H1 (cell line): ENCODE measurements at regions not wholly inside any gene's neighbourhood (a gene's known extent, or its start where the extent isn't known, plus 50 kb on each side); places are given as distances from the start of the nearest gene placed in this dataset.

Experiments used
- CTCF ChIA-PET: fragments of 300-600 bp; sonication (Branson Sonifier 250); formaldehyde crosslinking; loops from one replicate; lab custom pipeline; 2021; ENCODE audit not compliant: partially characterized antibody; lab: Charles Lee
- POLR2A ChIA-PET: fragments of 300-600 bp; sonication (Branson Sonifier 250); formaldehyde crosslinking; loops from one replicate; lab custom pipeline; 2021; ENCODE audit warnings: inconsistent platforms; ENCODE audit not compliant: partially characterized antibody; lab: Charles Lee
- DNase-seq, 2 experiments: peaks; one replicate each; pipeline versions ENCODE4 v3.0.0 to v3.0.0-alpha.2; 2010 to 2022; ENCODE audit warnings: low spot score in 2 of 2, low read depth in 1 of 2, mixed read lengths in 1 of 2
- FAIRE-seq: peaks from 2 replicates; lab custom pipeline; 2011; peaks lifted over from hg19 to GRCh38; lab: Jason Lieb, UNC
- H2AFZ ChIP-seq: 2 replicates; pipeline ENCODE4 v1.8.1; 2012; ENCODE audit warnings: low read length, inconsistent platforms
- H2AK5ac ChIP-seq: 2 replicates; pipeline ENCODE4 v1.6.1; 2013; ENCODE audit warnings: low read depth, low read length
- H2BK120ac ChIP-seq: replicated peaks from 2 replicates; pipeline ENCODE3; 2013; ENCODE audit warnings: low read depth, low read length, inconsistent platforms
- H2BK12ac ChIP-seq: 2 replicates; pipeline ENCODE4 v1.6.1; 2013; ENCODE audit warnings: low read depth, low read length
- H2BK15ac ChIP-seq: 2 replicates; pipeline ENCODE4 v1.6.1; 2013; ENCODE audit warnings: low read length
- H2BK20ac ChIP-seq: 2 replicates; pipeline ENCODE4 v1.6.1; 2013; ENCODE audit warnings: low read length
- H2BK5ac ChIP-seq: 2 replicates; pipeline ENCODE4 v1.6.1; 2013; ENCODE audit warnings: low read depth, low read length
- H3K14ac ChIP-seq: 2 replicates; pipeline ENCODE4 v1.6.1; 2013; ENCODE audit warnings: inconsistent platforms; ENCODE audit not compliant: insufficient read length
- H3K18ac ChIP-seq: 2 replicates; pipeline ENCODE4 v1.6.1; 2013; ENCODE audit warnings: low read length; ENCODE audit errors: extremely low read depth
- H3K23ac ChIP-seq: 2 replicates; pipeline ENCODE4 v1.6.1; 2013; ENCODE audit warnings: inconsistent platforms; ENCODE audit not compliant: insufficient read length
- H3K23me2 ChIP-seq: 2 replicates; pipeline ENCODE4 v1.6.1; 2013; ENCODE audit warnings: low read depth, low read length
- H3K27ac ChIP-seq: 2 replicates; pipeline ENCODE4 v1.6.1; 2011; ENCODE audit warnings: low read depth, low read length, inconsistent platforms
- H3K27me3 ChIP-seq, 4 experiments: replicated peaks in 1 of 4; 1 replicate in 1 of 4; 2 replicates in 3 of 4; pipeline versions ENCODE4 v1.6.1 to v1.8.1; 2011 to 2013; ENCODE audit warnings: low read length in 3 of 4, mild to moderate bottlenecking in 3 of 4, inconsistent platforms in 2 of 4, mixed read lengths in 2 of 4, moderate library complexity in 1 of 4; ENCODE audit not compliant: control insufficient read depth in 3 of 4, insufficient read depth in 3 of 4; ENCODE audit errors: extremely low read depth in 1 of 4
- H3K36me3 ChIP-seq, 4 experiments: 2 replicates each; pipeline versions ENCODE4 v1.6.1 to v1.8.1; 2011 to 2013; ENCODE audit warnings: mild to moderate bottlenecking in 4 of 4, low read length in 3 of 4, moderate library complexity in 2 of 4, control low read depth in 1 of 4, inconsistent platforms in 1 of 4; ENCODE audit not compliant: insufficient read depth in 4 of 4, control insufficient read depth in 2 of 4
- H3K4ac ChIP-seq: replicated peaks from 2 replicates; pipeline ENCODE3; 2013; ENCODE audit warnings: low read length, low read depth, mixed read lengths, inconsistent platforms; ENCODE audit not compliant: insufficient read length
- H3K4me1 ChIP-seq, 4 experiments: replicated peaks in 1 of 4; 1 replicate in 1 of 4; 2 replicates in 3 of 4; pipeline versions ENCODE4 v1.6.1 to v1.8.1; 2011 to 2013; ENCODE audit warnings: low read length in 3 of 4, inconsistent platforms in 2 of 4, mixed read lengths in 1 of 4; ENCODE audit not compliant: insufficient read depth in 4 of 4, control insufficient read depth in 3 of 4
- H3K4me2 ChIP-seq, 2 experiments: 2 replicates each; pipeline versions ENCODE4 v1.6.1 to v1.8.1; 2011 to 2013; ENCODE audit warnings: low read depth in 2 of 2, low read length in 2 of 2, control low read depth in 1 of 2, inconsistent platforms in 1 of 2, mild to moderate bottlenecking in 1 of 2; ENCODE audit not compliant: insufficient read depth in 1 of 2
- H3K4me3 ChIP-seq, 4 experiments: fragments of 200-600, 300-600 bp in 1 of 4; sonication (generic), shearing (Covaris generic), sonication (Bioruptor Twin) in 1 of 4; 2 replicates each; pipeline versions ENCODE4 v1.5.1 to v1.8.1; 2011 to 2016; ENCODE audit warnings: low read length in 4 of 4, low read depth in 3 of 4, control low read depth in 2 of 4, inconsistent platforms in 2 of 4, mild to moderate bottlenecking in 2 of 4, mixed read lengths in 1 of 4, moderate library complexity in 1 of 4; ENCODE audit not compliant: insufficient read depth in 2 of 4; ENCODE audit errors: extremely low read depth in 1 of 4
- H3K56ac ChIP-seq: replicated peaks from 2 replicates; pipeline ENCODE3; 2013; ENCODE audit warnings: low read depth, mild to moderate bottlenecking, mixed read lengths, low read length, inconsistent platforms; ENCODE audit not compliant: insufficient read length
- H3K79me1 ChIP-seq: 2 replicates; pipeline ENCODE4 v1.6.1; 2013; ENCODE audit warnings: low read depth, low read length, control low read depth
- H3K79me2 ChIP-seq, 2 experiments: 2 replicates each; pipeline versions ENCODE4 v1.6.1 to v1.8.1; 2012 to 2013; ENCODE audit warnings: low read length in 2 of 2, mild to moderate bottlenecking in 2 of 2, inconsistent platforms in 1 of 2; ENCODE audit not compliant: insufficient read depth in 2 of 2, control insufficient read depth in 1 of 2
- H3K9ac ChIP-seq, 4 experiments: replicated peaks in 1 of 4; 1 replicate in 1 of 4; 2 replicates in 3 of 4; pipeline versions ENCODE4 v1.6.1 to v1.8.1; 2011 to 2013; ENCODE audit warnings: low read depth in 3 of 4, low read length in 3 of 4, control low read depth in 2 of 4, mild to moderate bottlenecking in 2 of 4, moderate library complexity in 2 of 4, inconsistent platforms in 1 of 4; ENCODE audit errors: extremely low read depth in 1 of 4
- H3K9me3 ChIP-seq, 2 experiments: 2 replicates each; pipeline versions ENCODE4 v1.6.1 to v1.8.1; 2012 to 2013; ENCODE audit warnings: mild to moderate bottlenecking in 2 of 2, moderate library complexity in 2 of 2, control low read depth in 1 of 2, inconsistent platforms in 1 of 2, low read depth in 1 of 2, low read length in 1 of 2, mixed read lengths in 1 of 2; ENCODE audit not compliant: insufficient read depth in 2 of 2
- H4K20me1 ChIP-seq, 2 experiments: replicated peaks in 1 of 2; 2 replicates each; pipeline versions ENCODE3 to v1.8.1; 2011 to 2013; ENCODE audit warnings: inconsistent platforms in 2 of 2, low read length in 2 of 2, mild to moderate bottlenecking in 1 of 2; ENCODE audit not compliant: insufficient read depth in 2 of 2, control insufficient read depth in 1 of 2
- H4K5ac ChIP-seq: 2 replicates; pipeline ENCODE4 v1.6.1; 2013; ENCODE audit warnings: low read length, low read depth, mixed read lengths, inconsistent platforms; ENCODE audit not compliant: insufficient read length
- H4K8ac ChIP-seq: 2 replicates; pipeline ENCODE4 v1.8.0; 2013; ENCODE audit warnings: mild to moderate bottlenecking, moderate library complexity, low read length, inconsistent platforms; ENCODE audit not compliant: insufficient read depth; ENCODE audit errors: extremely low read depth
- H4K91ac ChIP-seq: replicated peaks from 2 replicates; pipeline ENCODE3; 2013; ENCODE audit warnings: low read length, mixed read lengths, inconsistent platforms; ENCODE audit not compliant: insufficient read length
- EP300 ChIP-seq, 2 experiments: IDR thresholded peaks; 1 replicate in 1 of 2; 2 replicates in 1 of 2; pipeline ENCODE4 v1.6.1; 2011 to 2012; ENCODE audit warnings: low read depth in 2 of 2, low read length in 2 of 2, mild to moderate bottlenecking in 2 of 2, borderline replicate concordance in 1 of 2, inconsistent platforms in 1 of 2, moderate library complexity in 1 of 2
- KDM1A ChIP-seq: fragments of 200-600, 300-600 bp; sonication (generic); IDR thresholded peaks from 2 replicates; pipeline ENCODE4 v1.7.1; 2016; ENCODE audit warnings: mild to moderate bottlenecking, low read length, borderline replicate concordance
- KDM5A ChIP-seq: fragments of 200-600 bp; IDR thresholded peaks from 2 replicates; pipeline ENCODE4 v1.7.1; 2012; ENCODE audit warnings: mild to moderate bottlenecking, low read length, inconsistent platforms, mixed read lengths
- SP2 ChIP-seq: IDR thresholded peaks from 2 replicates; pipeline ENCODE4 v1.6.1; 2012; ENCODE audit warnings: mild to moderate bottlenecking, low read length, inconsistent platforms
- TAF1 ChIP-seq: IDR thresholded peaks from 2 replicates; pipeline ENCODE4 v1.6.1; 2011; ENCODE audit warnings: mild to moderate bottlenecking, low read depth, low read length
- WGBS, 2 experiments: shearing (Covaris generic) in 1 of 2; methylation state at CpG; one replicate each; pipeline versions ENCODE4 v1.1.6 to v1.1.7; 2013 to 2015; ENCODE audit warnings: low lambda C conversion rate in 2 of 2, mixed read lengths in 2 of 2, inconsistent platforms in 1 of 2, low coverage in 1 of 2, missing lambda C conversion rate in 1 of 2; ENCODE audit not compliant: insufficient replicate concordance in 2 of 2, insufficient coverage in 1 of 2, insufficient read length in 1 of 2; ENCODE audit errors: extremely low coverage in 1 of 2, missing lambda C conversion rate in 1 of 2; 5-methylcytosine and 5-hydroxymethylcytosine counted together
- TF ChIP-seq, protein P1 (sequence below): IDR thresholded peaks from 2 replicates; pipeline ENCODE4 v1.6.1; 2012; ENCODE audit warnings: low read length, inconsistent platforms

DNA sequence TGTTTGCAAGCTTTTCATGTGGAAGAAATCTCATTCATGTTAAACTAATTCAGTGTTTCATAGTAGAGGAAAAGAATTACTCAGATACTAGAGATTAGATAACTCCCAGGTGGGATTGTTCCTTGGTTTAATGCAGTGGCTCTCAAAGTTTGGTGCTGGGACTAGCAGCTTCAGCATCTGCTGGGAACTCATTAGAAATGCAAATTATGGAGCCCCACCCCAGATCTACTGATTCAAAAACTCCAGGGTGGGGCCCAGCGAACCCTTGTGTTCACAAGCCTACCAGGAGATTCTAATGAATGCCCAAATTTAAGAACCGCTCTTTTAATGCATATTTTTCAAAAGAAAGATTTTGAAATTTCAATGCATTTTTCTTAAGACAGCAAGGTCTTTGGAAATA lies 253.4 kb upstream of the CNTNAP4 start:
- no peaks in the 10 kb centered on the region for H3K79me1 ChIP-seq
- H2AK5ac ChIP-seq, result no peak overlapping the region
- H4K8ac ChIP-seq, result no peak overlapping the region
- H3K9ac ChIP-seq, result no peak overlapping the region
- H3K27ac ChIP-seq, result no peak overlapping the region
- no peak overlapping the region for H3K4me2 ChIP-seq
- H3K56ac ChIP-seq, result no peak overlapping the region
- POLR2A ChIA-PET, result no interaction called here
- H3K36me3 ChIP-seq, result no peaks in the 10 kb centered on the region
- no peaks in the 10 kb centered on the region for H4K20me1 ChIP-seq
- H2BK5ac ChIP-seq, result no peak overlapping the region
- no peak overlapping the region for H4K5ac ChIP-seq
- H3K23ac ChIP-seq, result no peak overlapping the region
- H3K4me1 ChIP-seq, result no peaks in the 10 kb centered on the region
- H2BK15ac ChIP-seq, result no peak overlapping the region
- no peak overlapping the region for H4K91ac ChIP-seq
- WGBS, 2 experiments, result 89% methylated on average over 2 of the region's 2 CpGs; no CpG with 5 or more reads in 1 of the 2 experiments
- H3K14ac ChIP-seq, result no peak overlapping the region
- TF ChIP-seq KDM5A (no peak), KDM1A (no peak), TAF1 (no peak), SP2 (no peak), EP300 (IDR thresholded peaks at IDR 0.05; ENCODE audit: borderline replicate concordance in 1 of 2, low read depth in 2 of 2, low read length in 2 of 2) (no peak)
- TF ChIP-seq, protein P1, sequence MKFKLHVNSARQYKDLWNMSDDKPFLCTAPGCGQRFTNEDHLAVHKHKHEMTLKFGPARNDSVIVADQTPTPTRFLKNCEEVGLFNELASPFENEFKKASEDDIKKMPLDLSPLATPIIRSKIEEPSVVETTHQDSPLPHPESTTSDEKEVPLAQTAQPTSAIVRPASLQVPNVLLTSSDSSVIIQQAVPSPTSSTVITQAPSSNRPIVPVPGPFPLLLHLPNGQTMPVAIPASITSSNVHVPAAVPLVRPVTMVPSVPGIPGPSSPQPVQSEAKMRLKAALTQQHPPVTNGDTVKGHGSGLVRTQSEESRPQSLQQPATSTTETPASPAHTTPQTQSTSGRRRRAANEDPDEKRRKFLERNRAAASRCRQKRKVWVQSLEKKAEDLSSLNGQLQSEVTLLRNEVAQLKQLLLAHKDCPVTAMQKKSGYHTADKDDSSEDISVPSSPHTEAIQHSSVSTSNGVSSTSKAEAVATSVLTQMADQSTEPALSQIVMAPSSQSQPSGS, result no peak
- TF ChIP-seq, all 59 proteins: peak for 0
- DNase-seq (no peak), FAIRE-seq (no peak)
- Histone ChIP-seq H2BK120ac (no peak overlapping the region), H2AFZ (no peak overlapping the region), H3K18ac (no peak overlapping the region), H3K27me3 (peaks cover 0 to 1% (median 0%) of the 10 kb centered on the region in 4 experiments; a peak in 1 of 7 replicates), H3K23me2 (no peaks in the 10 kb centered on the region), H3K79me2 (no peaks in the 10 kb centered on the region), H2BK12ac (no peak overlapping the region), H3K4me3 (no peak overlapping the region), H3K4ac (no peak overlapping the region), H2BK20ac (no peak overlapping the region), H3K9me3 (no peaks in the 10 kb centered on the region)
- CTCF ChIA-PET, result interaction anchor here (1.1 kb wide), 1 partner anchor 13 kb away, joined by 3 read pairs; no protein-coding TSS in a partner anchor
